ENCODE measurements at regions not wholly inside any gene's neighbourhood (a gene's known extent, or its start where the extent isn't known, plus 50 kb on each side); places are given as distances from the start of the nearest gene placed in this dataset.
A peak's percentile ranks its signal among the peaks of the same experiment; 100 is the strongest.
"Not testable (repeated sequence)": the region's sequence is repeated elsewhere in the genome, so short reads cannot be mapped to it uniquely, and the experiment has no call there.

DNA sequence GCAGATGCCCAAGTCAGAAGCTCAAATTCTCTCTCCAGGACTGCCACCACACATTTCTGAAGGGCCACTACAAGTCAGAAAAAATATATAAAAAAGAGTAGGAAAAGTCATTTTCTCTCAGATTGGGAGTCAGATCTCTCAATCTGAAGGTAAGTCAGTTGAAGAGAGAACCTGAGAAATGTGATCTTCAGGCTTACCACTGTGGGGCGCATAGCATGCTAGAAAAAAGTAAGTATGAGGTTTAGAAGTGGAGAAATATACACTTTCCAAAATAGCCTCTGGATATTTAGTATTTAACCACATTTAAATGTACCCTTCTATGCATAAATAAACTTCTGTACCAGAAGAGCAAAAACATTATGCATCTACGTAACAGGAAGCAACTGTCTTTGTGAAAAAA lies 800.7 kb upstream of the CTNND2 start:
- no peak for DNase-seq

DNA sequence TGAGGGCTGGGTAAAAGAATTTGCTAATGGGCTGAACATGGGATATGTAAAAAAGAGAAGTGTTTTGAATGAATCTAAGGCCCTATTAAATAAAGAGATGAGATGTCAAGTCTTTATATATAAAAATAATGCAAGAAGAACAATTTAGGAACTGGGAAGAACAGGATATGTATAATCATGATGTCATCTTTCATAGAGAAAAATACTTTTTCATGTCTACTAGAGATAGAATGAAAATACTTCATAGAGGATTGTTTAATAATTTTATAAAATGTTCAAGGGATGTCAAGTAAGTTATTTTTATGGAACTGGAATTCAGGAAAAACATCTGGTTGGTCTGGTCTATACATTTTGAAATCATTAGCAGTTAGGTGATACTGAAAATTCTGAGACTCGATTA lies 799.0 kb upstream of the CTNND2 start:
- no peak for DNase-seq

DNA sequence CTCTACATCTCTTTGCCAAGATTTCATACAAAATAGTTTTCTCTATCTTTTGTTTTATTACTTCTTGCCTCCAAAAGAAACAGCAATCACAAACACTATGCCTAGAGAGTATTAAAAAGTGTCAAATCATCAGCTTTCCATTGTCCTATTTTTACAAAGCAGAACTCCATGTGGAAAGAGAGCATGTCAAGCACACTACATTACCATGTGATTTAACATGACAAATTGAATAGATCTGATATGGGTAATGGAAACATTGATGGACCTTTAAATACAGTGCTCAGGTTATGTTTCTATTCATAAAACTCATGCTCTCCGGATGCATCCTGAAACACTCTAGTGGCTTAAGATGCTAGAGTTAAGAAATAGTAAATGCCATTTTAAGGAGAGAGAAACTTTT lies 791.4 kb upstream of the CTNND2 start:
- DNase-seq, result no peak

DNA sequence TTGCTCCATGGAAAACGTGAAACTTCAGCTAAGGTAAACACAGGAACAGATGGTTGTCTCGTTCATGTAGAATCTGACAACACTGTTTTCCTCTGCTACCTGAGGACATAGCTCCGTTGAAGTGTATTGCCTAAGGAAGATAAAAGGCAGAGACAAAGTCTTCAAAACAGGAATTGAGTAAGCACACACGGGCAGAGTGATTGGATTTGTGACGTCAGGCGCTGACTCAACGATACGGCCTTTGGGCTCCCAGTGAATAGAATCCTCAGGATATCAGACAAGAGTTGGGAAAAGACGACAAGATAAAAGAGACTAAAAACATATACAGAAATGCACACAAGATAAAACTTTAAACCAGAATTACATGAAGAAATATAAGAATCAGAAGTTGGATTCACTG lies 787.1 kb upstream of the CTNND2 start:
- DNase-seq, result no peak

DNA sequence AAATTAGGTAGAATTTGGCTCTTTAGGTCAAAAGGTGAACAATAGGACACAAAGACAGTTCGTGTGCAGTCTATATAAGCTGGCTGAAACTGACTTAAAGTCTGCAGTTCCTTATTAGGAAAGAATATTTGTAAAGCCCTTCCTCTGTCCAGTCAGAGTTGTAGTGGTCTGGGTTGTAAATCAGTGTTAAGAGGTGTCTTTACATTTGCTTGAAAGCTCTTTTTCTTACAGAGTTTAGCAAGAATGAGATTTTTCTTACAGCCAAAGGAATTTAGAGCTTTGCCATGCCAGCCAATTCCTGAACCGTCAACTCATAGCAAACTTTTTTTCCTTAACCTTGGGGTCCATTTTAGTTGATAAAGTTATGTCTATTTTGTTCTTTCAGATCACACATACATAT lies 786.1 kb upstream of the CTNND2 start:
- DNase-seq, result no peak

DNA sequence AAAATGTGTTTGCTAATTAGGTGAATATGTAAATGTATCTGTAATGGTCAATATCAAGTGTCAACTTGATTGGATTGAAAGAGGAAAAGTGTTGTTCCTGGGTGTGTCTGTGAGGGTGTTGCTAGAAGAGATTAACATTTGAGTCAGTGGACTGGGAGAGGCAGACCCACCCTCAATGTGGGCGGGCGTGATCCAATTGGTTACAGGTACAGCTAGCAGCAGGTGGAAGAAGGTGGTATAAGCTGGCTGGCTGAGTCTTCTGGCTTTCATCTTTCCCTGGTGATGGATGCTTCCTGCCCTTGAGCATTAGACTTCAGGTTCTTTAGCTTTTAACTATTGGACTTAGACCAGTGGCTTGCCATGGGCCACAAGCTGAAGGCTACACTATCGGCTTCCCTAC lies 779.0 kb upstream of the CTNND2 start:
- no peak for DNase-seq

DNA sequence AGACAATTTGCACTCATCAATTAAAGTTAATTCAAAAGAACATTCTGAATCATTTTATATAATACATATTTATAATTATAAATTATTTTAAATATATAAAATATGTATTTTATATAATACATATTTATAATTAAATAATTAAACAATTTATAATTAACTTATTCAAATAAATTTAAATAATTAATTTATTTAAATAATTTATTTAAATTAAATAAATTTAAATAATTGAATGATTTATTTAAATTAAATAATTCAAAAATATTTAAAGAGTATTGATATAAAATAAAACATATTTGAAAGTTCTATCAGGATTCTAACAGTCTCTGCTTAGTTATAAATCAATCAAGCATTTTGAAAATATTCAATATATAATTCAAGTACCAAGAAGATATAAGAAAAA lies 775.5 kb upstream of the CTNND2 start:
- DNase-seq, result no peak

DNA sequence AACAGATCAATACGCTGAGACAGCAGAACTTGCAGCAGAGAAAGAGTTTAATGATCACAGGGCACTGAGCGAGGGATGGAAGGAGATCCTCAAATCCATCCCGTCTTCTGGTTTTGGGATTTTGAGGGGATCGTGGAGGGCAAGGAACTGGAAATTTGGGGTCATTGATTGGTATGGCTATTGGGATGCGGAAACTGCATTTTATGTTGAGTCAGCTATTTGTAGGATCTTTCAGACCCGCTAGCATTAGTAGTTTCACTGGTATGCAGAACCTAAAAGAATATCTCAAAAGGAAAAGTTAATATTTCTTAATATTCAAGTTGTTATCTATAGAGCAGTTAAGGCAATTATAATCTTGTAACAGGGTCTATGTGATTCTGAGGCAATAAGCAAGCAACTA lies 771.7 kb upstream of the CTNND2 start:
- no peak for DNase-seq

DNA sequence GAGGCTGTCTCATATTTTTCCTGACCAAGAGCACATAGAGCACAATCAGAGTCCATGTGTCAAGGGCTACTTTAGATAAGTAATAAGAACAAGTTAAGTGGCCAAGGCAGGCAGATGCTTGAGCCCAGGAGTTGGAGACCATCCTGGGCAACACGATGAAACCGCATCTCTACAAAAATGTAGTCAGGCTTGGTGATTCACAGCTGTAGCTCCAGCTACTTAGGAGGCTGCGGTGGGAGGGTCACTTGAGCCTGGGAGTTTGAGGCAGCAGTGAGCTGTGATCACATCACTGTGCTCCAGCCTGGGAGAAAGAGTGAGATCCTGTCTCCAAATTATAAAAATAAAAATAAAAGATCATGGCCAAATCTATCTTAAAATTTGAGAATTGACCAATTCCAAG lies 767.9 kb upstream of the CTNND2 start:
- DNase-seq, result peak in 1 of 2 experiments; percentile 19

DNA sequence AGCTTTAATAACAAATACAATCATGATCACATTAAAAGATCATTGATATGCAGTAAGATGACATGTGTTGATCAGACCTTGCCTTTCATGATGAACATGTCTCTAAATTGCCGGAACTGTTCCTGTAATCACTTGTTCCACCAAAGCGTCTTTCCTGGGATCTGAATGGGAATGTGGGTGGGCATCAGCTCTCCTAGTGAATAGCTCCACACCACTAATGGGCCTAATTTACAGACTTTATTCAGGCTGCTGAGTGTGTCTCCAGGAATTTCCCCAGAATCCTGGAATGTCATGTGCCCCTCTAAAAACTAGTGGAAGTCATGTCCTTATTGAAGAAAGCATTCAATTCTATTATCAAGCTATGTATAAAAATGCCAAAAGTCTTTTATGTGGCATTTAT lies 765.1 kb upstream of the CTNND2 start:
- DNase-seq, result no peak

DNA sequence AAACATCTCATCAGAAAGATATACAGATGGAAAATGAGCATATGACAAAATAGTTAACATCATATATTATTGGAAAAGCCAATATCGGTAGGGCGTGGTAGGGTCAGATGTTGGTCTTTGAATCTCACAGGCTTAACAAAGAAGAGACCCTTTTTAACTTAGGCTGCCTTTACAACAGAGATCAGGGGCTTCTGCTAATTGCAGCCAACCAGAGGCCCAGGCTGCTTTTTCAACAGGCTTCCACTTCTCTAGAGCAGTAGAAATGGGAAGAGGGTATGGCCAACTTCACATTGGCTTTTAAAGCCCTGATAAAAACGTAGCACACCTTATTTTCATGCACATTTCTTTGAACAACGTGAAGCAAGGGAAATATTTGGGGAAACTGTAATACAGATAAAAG lies 764.3 kb upstream of the CTNND2 start:
- DNase-seq, result no peak

DNA sequence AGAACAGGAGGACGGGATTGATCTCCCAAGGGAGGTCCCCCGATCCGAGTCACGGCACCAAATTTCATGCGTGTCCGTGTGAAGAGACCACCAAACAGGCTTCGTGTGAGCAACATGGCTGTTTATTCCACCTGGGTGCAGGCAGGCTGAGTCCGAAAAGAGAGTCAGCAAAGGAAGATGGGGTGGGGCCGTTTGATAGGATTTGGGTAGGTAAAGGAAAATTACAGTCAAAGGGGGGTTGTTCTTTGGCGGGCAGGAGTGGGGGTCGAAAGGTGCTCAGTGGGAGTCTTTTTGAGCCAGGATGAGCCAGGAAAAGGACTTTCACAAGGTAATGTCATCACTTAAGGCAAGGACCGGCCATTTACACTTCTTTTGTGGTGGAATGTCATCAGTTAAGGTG lies 763.6 kb upstream of the CTNND2 start:
- DNase-seq, result not testable (repeated sequence)

DNA sequence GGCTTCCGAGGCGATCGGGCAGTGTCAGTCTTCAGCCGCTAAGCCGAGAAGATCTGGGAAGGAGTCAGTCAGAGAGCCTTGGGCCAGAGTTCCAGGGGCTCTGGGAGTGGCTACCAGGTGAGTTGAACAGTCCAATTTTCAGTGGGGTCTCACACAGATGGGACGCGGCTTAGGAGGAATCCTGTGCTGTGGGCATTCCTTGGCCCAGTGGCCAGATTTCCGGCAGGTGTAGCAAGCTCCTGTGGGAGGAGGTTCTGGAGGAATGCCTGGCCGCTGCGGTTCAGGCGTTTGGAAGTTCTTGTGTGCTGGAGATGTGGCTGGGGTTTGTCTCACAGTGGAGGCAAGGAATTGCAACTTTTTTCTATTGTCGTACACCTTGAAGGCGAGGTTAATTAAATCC lies 761.5 kb upstream of the CTNND2 start:
- not testable (repeated sequence) for DNase-seq

DNA sequence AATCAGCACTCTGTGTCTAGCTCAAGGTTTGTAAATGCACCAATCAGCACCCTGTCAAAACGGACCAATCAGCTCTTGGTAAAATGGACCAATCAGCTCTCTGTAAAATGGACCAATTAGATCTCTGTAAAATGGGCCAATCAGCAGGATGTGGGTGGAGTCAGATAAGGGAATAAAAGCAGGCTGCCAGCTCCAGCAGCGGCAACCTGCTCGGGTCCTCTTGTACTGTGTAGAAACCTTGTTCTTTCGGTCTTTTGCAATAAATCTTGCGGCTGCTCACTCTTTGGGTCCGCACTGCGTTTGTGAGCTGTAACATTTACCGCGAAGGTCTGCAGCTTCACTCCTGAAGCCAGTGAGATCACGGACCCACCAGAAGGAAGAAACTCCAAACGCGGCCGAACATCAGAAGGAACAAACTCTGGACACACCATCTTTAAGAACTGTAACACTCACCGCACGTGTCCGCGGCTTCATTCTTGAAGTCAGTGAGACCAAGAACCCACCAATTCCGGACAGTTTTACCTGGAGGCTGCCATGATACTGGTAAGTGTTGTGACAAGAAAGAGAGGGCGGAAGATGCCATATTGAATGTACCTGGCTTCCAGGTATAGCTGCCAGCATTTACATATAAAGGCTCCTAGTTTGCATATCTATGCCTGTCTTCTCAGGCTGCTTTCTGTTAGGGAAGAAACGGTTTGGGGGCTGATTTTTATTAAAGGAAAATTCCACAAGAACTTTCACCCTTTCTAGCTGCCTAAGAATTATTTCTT lies 758.5 kb upstream of the CTNND2 start:
- no peak for DNase-seq

DNA sequence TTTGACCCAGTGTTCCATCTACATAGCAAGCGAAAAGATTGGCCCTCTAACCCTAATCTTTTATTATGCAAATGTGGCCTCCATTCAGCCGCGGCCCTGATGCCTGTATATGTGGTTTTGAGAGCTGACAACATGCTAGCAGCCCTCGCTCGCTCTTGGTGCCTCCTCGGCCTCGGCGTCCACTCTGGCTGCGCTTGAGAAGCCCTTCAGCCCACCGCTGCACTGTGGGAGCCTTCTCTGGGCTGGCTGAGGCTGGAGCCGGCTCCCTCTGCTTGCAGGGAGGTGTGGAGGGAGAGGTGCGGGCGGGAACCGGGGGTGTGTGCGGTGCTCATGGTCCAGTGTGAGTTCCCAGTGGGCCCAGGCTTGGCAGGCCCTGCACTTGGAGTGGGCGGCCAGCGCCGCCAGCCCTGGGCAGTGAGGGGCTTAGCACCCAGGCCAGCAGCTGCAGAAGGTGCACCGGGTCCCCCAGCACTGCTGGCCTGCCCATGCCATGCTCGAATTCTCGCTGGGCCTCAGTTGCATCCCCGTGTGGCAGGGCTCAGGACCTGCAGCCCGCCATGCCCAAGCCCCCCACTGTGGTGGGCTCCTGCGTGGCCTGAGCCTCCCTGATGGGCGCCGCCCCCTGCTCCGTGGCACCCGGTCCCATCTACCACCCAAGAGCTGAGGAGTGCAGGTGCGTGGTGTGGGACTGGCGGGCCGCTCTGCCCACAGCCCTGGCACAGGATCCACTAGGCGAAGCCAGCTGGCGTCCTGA lies 757.5 kb upstream of the CTNND2 start:
- DNase-seq, result no peak

DNA sequence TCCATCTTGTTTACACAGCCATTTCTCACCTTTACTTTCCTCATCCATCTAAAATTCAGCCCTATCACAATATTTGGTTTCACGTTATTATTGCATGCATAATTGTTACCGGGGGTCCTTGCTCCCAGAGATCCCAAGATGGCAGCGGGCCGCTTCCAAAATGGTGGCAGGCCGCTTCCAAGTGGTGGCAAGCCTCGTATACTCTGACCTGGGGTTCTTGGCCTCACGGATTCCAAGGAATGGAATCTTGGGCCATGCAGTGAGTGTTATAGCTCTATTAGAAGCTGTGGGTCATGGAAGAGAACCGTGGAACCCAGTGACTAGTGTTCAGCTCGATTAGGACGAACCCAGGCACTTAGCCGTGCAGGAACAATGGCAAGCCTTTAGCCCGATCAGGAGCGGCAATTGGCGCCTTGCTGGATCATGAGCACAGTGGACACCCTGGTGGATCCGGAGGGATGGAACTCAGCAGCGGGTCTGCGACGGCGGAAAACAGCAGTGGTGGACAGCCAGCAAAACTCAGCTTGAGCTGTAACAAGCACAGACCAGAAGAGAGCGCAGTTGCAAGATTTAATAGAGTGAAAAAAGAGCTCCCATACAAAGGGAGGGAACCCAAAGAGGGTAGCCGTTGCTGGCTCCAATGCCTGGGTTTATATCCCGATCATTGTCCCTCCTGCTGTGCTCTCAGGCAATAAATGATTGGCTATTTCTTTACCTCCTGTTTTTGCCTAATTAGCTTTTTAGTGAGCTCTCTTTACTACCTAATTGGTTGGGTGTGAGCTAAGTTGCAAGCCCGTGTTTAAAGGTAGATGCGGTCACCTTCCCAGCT lies 756.2 kb upstream of the CTNND2 start:
- DNase-seq, result not testable (repeated sequence)

DNA sequence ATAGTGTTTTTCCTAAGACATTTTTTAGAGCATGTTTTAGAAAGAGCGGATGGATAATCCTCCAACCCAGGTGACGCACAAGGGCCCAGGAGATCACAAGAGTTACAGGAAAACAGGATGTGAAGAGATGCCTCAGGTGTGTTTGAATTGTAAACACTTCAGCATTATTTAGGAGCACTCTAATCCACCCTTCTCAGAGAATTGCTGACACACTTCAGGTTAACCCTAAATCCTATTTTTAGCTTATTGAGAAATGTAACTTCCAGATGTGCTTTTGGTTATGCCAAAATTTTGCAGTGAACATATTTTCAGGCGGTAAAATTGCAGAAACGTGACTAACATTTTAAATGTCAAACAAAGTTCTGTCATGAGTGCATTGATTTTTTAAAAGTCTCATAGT lies 755.4 kb upstream of the CTNND2 start:
- no peak for DNase-seq

DNA sequence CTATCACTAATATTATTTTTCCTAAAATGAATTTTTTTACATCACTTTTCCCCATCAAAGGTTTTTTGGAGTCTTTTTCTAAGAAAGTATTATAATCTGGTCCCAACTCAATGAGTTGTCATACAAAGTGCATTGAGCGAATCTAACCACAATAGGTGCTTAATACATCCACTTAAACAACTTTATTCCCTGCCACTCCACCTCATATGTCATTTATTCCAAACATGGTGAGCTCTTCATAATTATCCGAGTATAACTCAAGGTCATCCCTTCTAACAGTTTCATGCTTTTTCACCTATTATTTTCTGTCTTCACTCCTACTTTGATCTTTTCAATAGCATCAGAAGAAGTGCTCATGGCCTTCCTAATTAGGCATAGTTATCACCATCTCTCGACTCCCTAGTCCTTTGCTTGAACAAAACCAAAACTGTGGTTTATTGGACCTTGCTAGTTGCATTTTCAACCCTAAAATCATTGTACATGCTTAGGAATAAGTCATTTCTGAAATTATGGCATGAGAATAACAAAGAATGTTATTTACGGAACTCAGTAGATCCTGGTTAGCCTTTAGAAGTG lies 754.7 kb upstream of the CTNND2 start:
- DNase-seq, result no peak

DNA sequence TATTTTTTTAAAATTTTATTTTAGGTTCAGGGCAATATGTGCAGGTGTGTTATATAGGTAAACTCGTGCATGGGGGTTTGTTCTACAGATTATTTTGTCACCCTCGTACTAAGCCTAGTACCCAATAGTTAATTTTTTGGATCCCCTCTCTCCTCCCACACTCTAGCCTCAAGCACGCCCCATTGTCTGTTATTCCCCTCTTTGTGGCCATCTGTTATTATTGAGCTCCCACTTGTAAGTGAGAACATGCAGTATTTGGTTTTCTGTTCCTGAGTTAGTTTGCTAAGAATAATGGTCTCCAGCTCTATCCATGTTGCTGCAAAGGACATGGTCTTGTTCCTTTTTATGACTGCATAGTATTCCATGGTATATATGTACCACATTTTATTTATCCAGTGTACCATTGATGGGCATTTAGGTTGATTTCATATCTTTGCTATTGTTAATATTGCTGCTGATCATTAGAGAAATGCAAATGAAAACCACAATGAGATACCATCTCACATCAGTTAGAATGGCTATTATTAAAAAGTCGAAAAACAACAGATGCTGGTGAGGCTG lies 753.7 kb upstream of the CTNND2 start:
- not testable (repeated sequence) for DNase-seq

DNA sequence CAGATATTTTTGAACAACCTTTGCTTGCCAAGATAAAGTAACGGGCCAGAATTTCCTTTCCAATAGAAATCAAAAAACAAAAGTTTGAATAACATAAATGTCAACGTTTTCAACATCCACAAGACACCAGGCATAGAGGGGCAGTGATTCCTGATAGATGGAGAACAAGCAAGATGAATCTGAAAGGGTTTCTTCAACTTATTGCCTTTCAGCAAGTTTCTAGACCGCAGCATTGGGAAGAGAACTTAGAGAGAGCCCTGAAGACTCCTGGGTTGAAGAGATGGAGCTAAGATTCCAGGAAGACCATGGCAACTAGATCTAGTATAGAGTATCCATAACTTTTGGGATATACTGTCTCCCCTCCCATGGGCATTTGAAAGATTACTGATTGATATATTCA lies 751.4 kb upstream of the CTNND2 start:
- no peak for DNase-seq

DNA sequence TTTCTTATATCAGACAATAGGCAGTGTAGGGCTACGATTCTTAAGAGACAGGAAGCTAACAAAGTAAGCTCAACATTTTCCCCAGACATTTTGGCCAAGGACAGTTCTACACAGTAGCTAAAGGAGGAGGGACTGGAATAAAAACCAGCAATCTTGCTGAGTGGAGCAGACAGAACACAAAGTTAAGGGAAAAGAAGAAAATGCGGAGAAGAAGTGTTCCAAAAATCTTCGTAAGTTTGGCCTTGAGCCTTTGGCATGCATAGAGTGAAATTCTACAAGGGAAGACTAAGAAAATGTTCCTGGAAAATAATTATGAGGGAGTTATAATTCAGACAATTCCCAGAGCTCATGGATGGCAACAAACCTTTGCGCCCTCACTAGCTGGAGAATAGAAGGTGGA lies 748.0 kb upstream of the CTNND2 start:
- DNase-seq, result no peak

DNA sequence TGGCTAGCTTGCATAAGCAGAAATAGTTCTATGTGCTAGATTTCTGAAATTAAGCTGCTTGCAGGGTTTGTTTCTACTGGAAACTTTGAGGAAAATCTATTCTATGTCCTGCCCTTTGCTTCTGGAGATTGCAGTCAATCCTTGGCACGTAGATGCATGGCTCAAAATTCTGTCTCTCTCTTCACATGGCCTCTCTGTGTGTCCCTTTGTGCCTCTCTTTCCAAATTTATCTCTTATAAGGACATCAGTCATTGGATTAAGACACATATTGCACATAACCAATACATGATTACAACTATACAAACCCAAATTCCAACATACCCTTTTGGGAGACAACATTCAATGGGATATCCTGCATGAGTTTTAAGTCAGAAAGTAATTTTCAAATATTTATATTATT lies 744.3 kb upstream of the CTNND2 start:
- DNase-seq, result no peak

DNA sequence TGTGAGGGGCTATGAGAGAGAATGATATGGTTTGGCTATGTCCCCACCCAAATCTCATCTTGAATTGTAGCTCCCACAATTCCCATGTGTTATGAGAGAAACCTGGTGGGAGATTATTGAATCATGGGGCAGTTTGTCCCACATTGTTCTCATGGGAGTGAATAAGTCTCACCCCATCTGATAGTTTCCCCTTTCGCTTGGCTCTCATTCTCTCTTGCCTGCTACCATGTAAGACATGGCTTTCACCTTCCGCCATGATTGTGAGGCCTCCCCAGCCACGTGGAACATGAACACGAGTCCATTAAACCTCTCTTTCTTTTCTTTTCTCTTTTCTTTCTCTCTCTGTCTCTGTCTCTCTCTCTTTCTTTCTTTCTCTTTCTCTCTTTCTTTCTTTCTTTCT lies 743.4 kb upstream of the CTNND2 start:
- no peak for DNase-seq

Data from NCI-H187 (cell line).